ENCODE measurements at regions not wholly inside any gene's neighbourhood (a gene's known extent, or its start where the extent isn't known, plus 50 kb on each side); places are given as distances from the start of the nearest gene placed in this dataset.

- DNase-seq, result no peak
These were observed 199.0 kb downstream of the PTEN start for GRCh38 chr10:88062385-88062784.

- DNase-seq, result no peak
These were observed 199.5 kb downstream of the PTEN start for GRCh38 chr10:88062798-88063472.

GRCh38 chr10:88063861-88064557 lies 200.6 kb downstream of the PTEN start:
- no peak for DNase-seq

GRCh38 chr10:88064608-88065382 lies 201.4 kb downstream of the PTEN start:
- DNase-seq, result peak; percentile 24

GRCh38 chr10:88065383-88066049 lies 202.1 kb downstream of the PTEN start:
- DNase-seq, result no peak

GRCh38 chr10:88066319-88066718 lies 202.9 kb downstream of the PTEN start:
- no peak for DNase-seq

GRCh38 chr10:88066876-88067275 lies 203.5 kb downstream of the PTEN start:
- no peak for DNase-seq

- no peak for DNase-seq
These were observed 204.3 kb downstream of the PTEN start for GRCh38 chr10:88067737-88068136.

GRCh38 chr10:88069338-88069737 lies 205.9 kb downstream of the PTEN start:
- DNase-seq, result no peak

- no peak for DNase-seq
These were observed 206.9 kb downstream of the PTEN start for GRCh38 chr10:88070080-88070880.

GRCh38 chr10:88071879-88072278 lies 208.5 kb downstream of the PTEN start:
- DNase-seq, result no peak

GRCh38 chr10:88073682-88074081 lies 210.3 kb downstream of the PTEN start:
- DNase-seq, result no peak

- no peak for DNase-seq
These were observed 211.5 kb downstream of the PTEN start for GRCh38 chr10:88074971-88075370.

- DNase-seq, result no peak
These were observed 212.8 kb downstream of the PTEN start for GRCh38 chr10:88076027-88076880.

GRCh38 chr10:88077977-88078376 lies 214.6 kb downstream of the PTEN start:
- no peak for DNase-seq

GRCh38 chr10:88080213-88080612 lies 216.8 kb downstream of the PTEN start:
- no peak for DNase-seq

- DNase-seq, result no peak
These were observed 218.1 kb downstream of the PTEN start for GRCh38 chr10:88081457-88082054.

- no peak for DNase-seq
These were observed 219.0 kb downstream of the PTEN start for GRCh38 chr10:88082391-88082790.

- DNase-seq, result no peak
These were observed 219.6 kb downstream of the PTEN start for GRCh38 chr10:88082806-88083596.

GRCh38 chr10:88083597-88083989 lies 220.2 kb downstream of the PTEN start:
- DNase-seq, result no peak
